IMR-90 (cell line): ENCODE measurements at regions not wholly inside any gene's neighbourhood (a gene's known extent, or its start where the extent isn't known, plus 50 kb on each side); places are given as distances from the start of the nearest gene placed in this dataset.

ENCODE experiments used
- ATAC-seq: fragments of 200-7000 bp; cut with Tn5 transposase; 2 replicates; pipeline ENCODE4 v1.9.1; 2020; ENCODE audit warnings: low read depth, mild to moderate bottlenecking, moderate library complexity
- BruUV-seq: library from RNA; stranded (reverse); fragments of 400-500 nt; replicated peaks from 2 replicates; lab custom pipeline; 2021; lab: Mats Ljungman, UMichigan
- CTCF ChIA-PET: fragments of 300-600 bp; formaldehyde crosslinking; extraction: SDS; loops from one replicate; lab custom pipeline; 2021; ENCODE audit warnings: antibody characterized with exemption; lab: Yijun Ruan, JAX
- POLR2A ChIA-PET: fragments of 300-600 bp; sonication (Branson Sonifier 250); formaldehyde crosslinking; loops from one replicate; lab custom pipeline; 2022; ENCODE audit warnings: antibody characterized with exemption; ENCODE audit not compliant: unreplicated experiment; lab: Charles Lee
- DNase-seq: peaks from one replicate; pipeline ENCODE4 v3.0.0; 2013
- H2AFZ ChIP-seq: replicated peaks from 2 replicates; pipeline ENCODE3; 2013; ENCODE audit warnings: low read length, mild to moderate bottlenecking; ENCODE audit not compliant: poor library complexity
- H2AK5ac ChIP-seq: 2 replicates; pipeline ENCODE4 v1.6.1; 2013; ENCODE audit warnings: low read depth, low read length, inconsistent platforms
- H2AK9ac ChIP-seq: replicated peaks from 2 replicates; pipeline ENCODE3; 2013; ENCODE audit warnings: mild to moderate bottlenecking, low read depth, low read length, moderate library complexity; ENCODE audit not compliant: poor library complexity
- H2BK120ac ChIP-seq: 2 replicates; pipeline ENCODE4 v1.6.1; 2013; ENCODE audit warnings: low read depth, low read length, inconsistent platforms
- H2BK15ac ChIP-seq: 3 replicates; pipeline ENCODE4 v1.6.1; 2013; ENCODE audit warnings: low read depth, low read length, inconsistent platforms
- H2BK20ac ChIP-seq: 2 replicates; pipeline ENCODE4 v1.6.1; 2013; ENCODE audit warnings: low read depth, mild to moderate bottlenecking, inconsistent platforms, low read length, moderate library complexity
- H2BK5ac ChIP-seq: 2 replicates; pipeline ENCODE4 v1.6.1; 2013; ENCODE audit warnings: mild to moderate bottlenecking, low read depth, low read length, inconsistent platforms; ENCODE audit not compliant: poor library complexity, severe bottlenecking
- H3K14ac ChIP-seq: replicated peaks from 2 replicates; pipeline ENCODE4 v1.6.1; 2013; ENCODE audit warnings: low read depth, low read length, inconsistent platforms
- H3K18ac ChIP-seq: 2 replicates; pipeline ENCODE4 v1.6.1; 2013; ENCODE audit warnings: low read depth, low read length, control low read depth
- H3K23ac ChIP-seq: 2 replicates; pipeline ENCODE4 v1.6.1; 2013; ENCODE audit warnings: low read depth, low read length, inconsistent platforms
- H3K27ac ChIP-seq: 2 replicates; pipeline ENCODE4 v1.5.1; 2013; ENCODE audit warnings: mild to moderate bottlenecking, control low read depth, low read length; ENCODE audit not compliant: insufficient read depth
- H3K27me3 ChIP-seq: 2 replicates; pipeline ENCODE4 v1.6.1; 2013; ENCODE audit warnings: low read length; ENCODE audit not compliant: control insufficient read depth, insufficient read depth
- H3K36me3 ChIP-seq: 2 replicates; pipeline ENCODE4 v1.6.1; 2013; ENCODE audit warnings: low read length, mixed read lengths; ENCODE audit not compliant: control insufficient read depth, insufficient read depth
- H3K4ac ChIP-seq: 2 replicates; pipeline ENCODE4 v1.6.1; 2013; ENCODE audit warnings: low read depth, low read length, inconsistent platforms
- H3K4me1 ChIP-seq: 2 replicates; pipeline ENCODE4 v1.6.1; 2013; ENCODE audit warnings: low read length, mixed read lengths; ENCODE audit not compliant: control insufficient read depth, insufficient read depth
- H3K4me2 ChIP-seq: 2 replicates; pipeline ENCODE4 v1.6.1; 2013; ENCODE audit warnings: low read depth, mild to moderate bottlenecking, control low read depth, low read length, moderate library complexity
- H3K4me3 ChIP-seq: 2 replicates; pipeline ENCODE4 v1.5.1; 2013; ENCODE audit warnings: low read depth, mild to moderate bottlenecking, control low read depth, low read length, moderate library complexity; ENCODE audit not compliant: insufficient read depth
- H3K56ac ChIP-seq: 2 replicates; pipeline ENCODE4 v1.6.1; 2013; ENCODE audit warnings: low read length, inconsistent platforms; ENCODE audit not compliant: insufficient read depth; ENCODE audit errors: extremely low read depth
- H3K79me1 ChIP-seq, 2 experiments: 2 replicates each; pipeline ENCODE4 v1.6.1; 2013; ENCODE audit warnings: low read length in 2 of 2, inconsistent platforms in 1 of 2, low read depth in 1 of 2
- H3K9ac ChIP-seq: 2 replicates; pipeline ENCODE4 v1.6.1; 2013; ENCODE audit warnings: low read depth, low read length, control low read depth
- H3K9me1 ChIP-seq: 2 replicates; pipeline ENCODE4 v1.6.1; 2013; ENCODE audit warnings: low read length, inconsistent platforms; ENCODE audit not compliant: insufficient read depth
- H3K9me3 ChIP-seq: 2 replicates; pipeline ENCODE4 v1.6.1; 2013; ENCODE audit warnings: low read length; ENCODE audit not compliant: control insufficient read depth, insufficient read depth
- H4K20me1 ChIP-seq: 2 replicates; pipeline ENCODE4 v1.6.1; 2013; ENCODE audit warnings: low read length, inconsistent platforms; ENCODE audit not compliant: insufficient read depth
- H4K5ac ChIP-seq: 2 replicates; pipeline ENCODE4 v1.6.1; 2013; ENCODE audit warnings: mild to moderate bottlenecking, low read depth, low read length, control low read depth
- H4K8ac ChIP-seq, 2 experiments: 2 replicates each; pipeline ENCODE4 v1.6.1; 2013; ENCODE audit warnings: low read depth in 2 of 2, low read length in 2 of 2, control low read depth in 1 of 2, inconsistent platforms in 1 of 2
- H4K91ac ChIP-seq: 2 replicates; pipeline ENCODE4 v1.6.1; 2013; ENCODE audit warnings: low read depth, low read length, inconsistent platforms; ENCODE audit not compliant: insufficient read depth
- BHLHE40 ChIP-seq: fragments of 150-350 bp; IDR thresholded peaks from 2 replicates; pipeline ENCODE4 v1.6.1; 2016; ENCODE audit warnings: mild to moderate bottlenecking, low read depth, low read length
- CEBPB ChIP-seq: IDR thresholded peaks from 2 replicates; pipeline ENCODE4 v1.6.1; 2012; ENCODE audit warnings: low read depth, low read length, improper control_type of control experiment
- CHD1 ChIP-seq: IDR thresholded peaks from 2 replicates; pipeline ENCODE4 v1.6.1; 2012; ENCODE audit warnings: low read depth, low read length, improper control_type of control experiment
- CTCF ChIP-seq: conservative IDR thresholded peaks from 2 replicates; pipeline ENCODE4 v1.5.1; 2012; ENCODE audit warnings: mild to moderate bottlenecking, low read depth, low read length, improper control_type of control experiment
- ELK1 ChIP-seq: fragments of 150-350 bp; IDR thresholded peaks from 2 replicates; pipeline ENCODE4 v1.6.1; 2016; ENCODE audit warnings: low read depth, mild to moderate bottlenecking, low read length, moderate library complexity, borderline replicate concordance
- FOS ChIP-seq: fragments of 150-350 bp; IDR thresholded peaks from 2 replicates; pipeline ENCODE4 v1.6.1; 2016; ENCODE audit warnings: low read depth, low read length
- MAFK ChIP-seq: IDR thresholded peaks from 2 replicates; pipeline ENCODE4 v1.6.1; 2012; ENCODE audit warnings: low read depth, low read length, improper control_type of control experiment
- MAZ ChIP-seq: IDR thresholded peaks from 2 replicates; pipeline ENCODE4 v1.6.1; 2012; ENCODE audit warnings: low read depth, mild to moderate bottlenecking, low read length, improper control_type of control experiment, moderate library complexity, borderline replicate concordance
- MXI1 ChIP-seq: IDR thresholded peaks from 2 replicates; pipeline ENCODE4 v1.6.1; 2012; ENCODE audit warnings: low read depth, mild to moderate bottlenecking, low read length, moderate library complexity, borderline replicate concordance
- NFE2L2 ChIP-seq: fragments of 150-350 bp; IDR thresholded peaks from 2 replicates; pipeline ENCODE4 v1.6.1; 2016; ENCODE audit warnings: low read depth, mild to moderate bottlenecking, low read length
- POLR2A ChIP-seq: IDR thresholded peaks from 2 replicates; pipeline ENCODE4 v1.6.1; 2012; ENCODE audit warnings: mild to moderate bottlenecking, low read depth, low read length
- RAD21 ChIP-seq: IDR thresholded peaks from 2 replicates; pipeline ENCODE4 v1.6.1; 2012; ENCODE audit warnings: low read length, improper control_type of control experiment
- RCOR1 ChIP-seq: IDR thresholded peaks from 2 replicates; pipeline ENCODE4 v1.6.1; 2012; ENCODE audit warnings: mild to moderate bottlenecking, low read length, improper control_type of control experiment; ENCODE audit not compliant: insufficient replicate concordance
- RFX5 ChIP-seq: IDR thresholded peaks from 2 replicates; pipeline ENCODE4 v1.8.0; 2012; ENCODE audit warnings: low read depth, mild to moderate bottlenecking, low read length, moderate library complexity
- SMC3 ChIP-seq: fragments of 150-350 bp; IDR thresholded peaks from 2 replicates; pipeline ENCODE4 v1.6.1; 2016; ENCODE audit warnings: low read depth, mild to moderate bottlenecking, antibody characterized with exemption, low read length, moderate library complexity
- USF2 ChIP-seq: fragments of 150-350 bp; IDR thresholded peaks from 2 replicates; pipeline ENCODE4 v1.6.1; 2017; ENCODE audit warnings: mild to moderate bottlenecking, antibody characterized with exemption, low read length, low read depth
- WGBS, 2 experiments: methylation state at CpG; one replicate each; pipeline versions ENCODE4 v1.1.5 to v1.1.7; 2013; ENCODE audit warnings: missing lambda C conversion rate in 2 of 2; ENCODE audit not compliant: insufficient read length in 1 of 2; ENCODE audit errors: extremely low coverage in 2 of 2; 5-methylcytosine and 5-hydroxymethylcytosine counted together
- dilution Hi-C: fragments of 300-500 bp; cut with HindIII; formaldehyde crosslinking; loops from one replicate; pipeline ENCODE4 v1.14.3; 2018; ENCODE audit warnings: low sequenced_read_pairs; ENCODE audit not compliant: unreplicated experiment
- in situ Hi-C: fragments of 300-500 bp; cut with MboI; formaldehyde crosslinking; loops from 3 replicates; pipeline ENCODE4 v1.14.3; 2019; ENCODE audit warnings: low sequenced_read_pairs, inconsistent platforms, mixed read lengths
- intact Hi-C: fragments of 100-400 bp; cut with micrococcal nuclease; formaldehyde crosslinking; loops from 2 replicates; pipeline ENCODE4 v1.10.0; 2022

GRCh38 chr10:91571671-91572070 is 61.2 kb downstream of the PPP1R3C start:
- in situ Hi-C loops (no loop called here), intact Hi-C loops (no loop called here), dilution Hi-C loops (no loop called here)
- Histone ChIP-seq H3K18ac (no peak overlapping the region), H4K5ac (no peak overlapping the region), H2BK15ac (no peak overlapping the region), H4K8ac (no peak overlapping the region), H3K23ac (no peak overlapping the region), H2AK5ac (no peak overlapping the region), H3K4me1 (peaks cover 1% of the 10 kb centered on the region), H3K79me1 (no peaks in the 10 kb centered on the region), H3K27ac (no peak overlapping the region), H3K4me2 (no peak overlapping the region), H3K4ac (no peak overlapping the region), H4K20me1 (no peaks in the 10 kb centered on the region), H2AFZ (no peak overlapping the region), H2BK120ac (no peak overlapping the region), H3K36me3 (no peaks in the 10 kb centered on the region), H4K91ac (no peak overlapping the region), H2AK9ac (no peak overlapping the region), H3K27me3 (no peaks in the 10 kb centered on the region), H3K9ac (no peak overlapping the region), H3K56ac (no peak overlapping the region), H3K4me3 (no peak overlapping the region), H2BK20ac (no peak overlapping the region), H2BK5ac (no peak overlapping the region), H3K9me1 (no peaks in the 10 kb centered on the region), H3K14ac (no peak overlapping the region), H3K9me3 (peaks cover 2% of the 10 kb centered on the region)
- DNase-seq, result no peak
- no CpG with 5 or more reads among the region's 2 CpGs for WGBS, 2 experiments
- TF ChIP-seq CEBPB (no peak), RFX5 (no peak), MXI1 (no peak), FOS (no peak), USF2 (no peak), CTCF (no peak), RCOR1 (no peak), CHD1 (no peak), MAZ (no peak), BHLHE40 (no peak), SMC3 (no peak), MAFK (no peak), NFE2L2 (no peak), POLR2A (no peak), ELK1 (no peak), RAD21 (no peak)
- POLR2A ChIA-PET, result no interaction called here
- no TSS peak for BruUV-seq
- CTCF ChIA-PET, result no interaction called here
- no peak for ATAC-seq
